ENCODE measurements at regions not wholly inside any gene's neighbourhood (a gene's known extent, or its start where the extent isn't known, plus 50 kb on each side); places are given as distances from the start of the nearest gene placed in this dataset.

GRCh38 chr3:13693441-13693840 is 144.5 kb downstream of the FBLN2 start:
- H3K4me1 Mint-ChIP-seq (ENCODE audit: low read depth) = no peaks in the 10 kb centered on the region
- H3K4me3 Mint-ChIP-seq (ENCODE audit: low read depth) = no peak overlapping the region
- no peaks in the 10 kb centered on the region for H3K9me3 Mint-ChIP-seq (ENCODE audit: low read depth)
- TF ChIP-seq CTCF (IDR thresholded peaks at IDR 0.05; ENCODE audit: unreplicated experiment) = no peak
- no peaks in the 10 kb centered on the region for H3K36me3 Mint-ChIP-seq (ENCODE audit: insufficient read depth)
- no peak for DNase-seq (ENCODE audit: low spot score, unreplicated experiment)
- H3K27me3 Mint-ChIP-seq = peaks cover 42% of the 10 kb centered on the region
- no peak overlapping the region for H3K27ac Mint-ChIP-seq

DNA sequence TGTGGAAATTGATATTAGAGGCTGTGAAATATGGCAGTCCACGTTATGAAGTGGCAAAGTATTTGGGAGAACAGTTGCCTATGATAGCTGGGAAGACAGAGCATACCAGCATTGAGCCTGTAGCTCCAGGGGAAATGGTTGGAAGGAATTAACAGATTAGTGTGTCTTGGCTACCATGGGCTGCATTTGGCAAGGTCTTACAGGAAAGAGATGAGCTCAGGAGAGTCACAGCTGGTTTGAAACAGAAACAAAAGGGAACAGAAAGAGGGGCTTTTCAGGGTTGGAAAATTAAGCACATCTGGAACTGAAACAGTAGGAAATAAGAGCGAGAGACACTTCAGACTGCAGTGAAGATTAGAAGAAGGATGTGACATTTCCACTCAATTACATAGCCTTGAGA is 141.7 kb downstream of the FBLN2 start:
- DNase-seq (ENCODE audit: low spot score, unreplicated experiment) = no peak
- no peak overlapping the region for H3K27ac Mint-ChIP-seq
- TF ChIP-seq CTCF (IDR thresholded peaks at IDR 0.05; ENCODE audit: unreplicated experiment) = no peak
- H3K4me1 Mint-ChIP-seq (ENCODE audit: low read depth) = no peaks in the 10 kb centered on the region
- no peaks in the 10 kb centered on the region for H3K9me3 Mint-ChIP-seq (ENCODE audit: low read depth)
- peaks cover 49% of the 10 kb centered on the region for H3K27me3 Mint-ChIP-seq
- H3K36me3 Mint-ChIP-seq (ENCODE audit: insufficient read depth) = no peaks in the 10 kb centered on the region
- H3K4me3 Mint-ChIP-seq (ENCODE audit: low read depth) = no peak overlapping the region

GRCh38 chr3:13689373-13690260 is 140.7 kb downstream of the FBLN2 start:
- Mint-ChIP-seq H3K36me3 (ENCODE audit: insufficient read depth) (no peaks in the 10 kb centered on the region), H3K4me1 (ENCODE audit: low read depth) (no peaks in the 10 kb centered on the region), H3K9me3 (ENCODE audit: low read depth) (no peaks in the 10 kb centered on the region), H3K4me3 (ENCODE audit: low read depth) (no peak overlapping the region), H3K27ac (no peak overlapping the region), H3K27me3 (peaks cover 42% of the 10 kb centered on the region)
- no peak for TF ChIP-seq CTCF (IDR thresholded peaks at IDR 0.05; ENCODE audit: unreplicated experiment)
- no peak for DNase-seq (ENCODE audit: low spot score, unreplicated experiment)

DNA sequence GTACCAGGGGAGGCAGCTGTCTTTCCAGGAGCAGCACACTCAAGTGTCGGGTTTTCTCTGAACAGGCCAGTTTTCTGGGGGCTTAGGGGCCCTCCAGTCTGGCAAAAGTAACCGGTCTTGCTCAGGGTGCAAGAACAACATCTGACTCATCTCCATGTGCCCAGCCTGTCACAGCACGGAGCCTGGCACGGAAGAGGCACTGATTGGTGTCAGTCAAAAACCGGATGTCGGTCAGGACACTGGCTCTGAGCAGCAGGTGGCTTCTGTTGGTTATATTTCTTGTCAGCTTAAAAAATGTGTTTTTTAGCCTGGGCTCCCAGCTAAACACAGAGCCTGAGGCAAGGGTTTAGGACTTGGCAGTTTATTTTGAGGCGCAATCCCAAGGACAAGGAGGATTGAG is 139.9 kb downstream of the FBLN2 start:
- Mint-ChIP-seq H3K9me3 (ENCODE audit: low read depth) (no peaks in the 10 kb centered on the region), H3K36me3 (ENCODE audit: insufficient read depth) (no peaks in the 10 kb centered on the region), H3K4me3 (ENCODE audit: low read depth) (no peak overlapping the region), H3K4me1 (ENCODE audit: low read depth) (no peaks in the 10 kb centered on the region), H3K27me3 (peaks cover 42% of the 10 kb centered on the region), H3K27ac (no peak overlapping the region)
- no peak for TF ChIP-seq CTCF (IDR thresholded peaks at IDR 0.05; ENCODE audit: unreplicated experiment)
- no peak for DNase-seq (ENCODE audit: low spot score, unreplicated experiment)

- Mint-ChIP-seq H3K27ac (no peak overlapping the region), H3K4me3 (ENCODE audit: low read depth) (no peak overlapping the region), H3K9me3 (ENCODE audit: low read depth) (no peaks in the 10 kb centered on the region), H3K36me3 (ENCODE audit: insufficient read depth) (no peaks in the 10 kb centered on the region), H3K4me1 (ENCODE audit: low read depth) (no peaks in the 10 kb centered on the region), H3K27me3 (peaks cover 41% of the 10 kb centered on the region)
- no peak for DNase-seq (ENCODE audit: low spot score, unreplicated experiment)
- no peak for TF ChIP-seq CTCF (IDR thresholded peaks at IDR 0.05; ENCODE audit: unreplicated experiment)
These were observed 139.1 kb downstream of the FBLN2 start for GRCh38 chr3:13688034-13688433.

All from progenitor cell of endocrine pancreas (in vitro differentiated cells).